BJ (cell line): ENCODE measurements at regions not wholly inside any gene's neighbourhood (a gene's known extent, or its start where the extent isn't known, plus 50 kb on each side); places are given as distances from the start of the nearest gene placed in this dataset.

Experiments
- CTCF ChIA-PET: fragments of 350-600 bp; formaldehyde crosslinking; extraction: SDS; loops from one replicate; lab custom pipeline; 2021; ENCODE audit warnings: antibody characterized with exemption, inconsistent platforms; lab: Yijun Ruan, JAX
- POLR2A ChIA-PET: fragments of 300-600 bp; sonication (Branson Sonifier 250); formaldehyde crosslinking; extraction: SDS; loops from one replicate; lab custom pipeline; 2021; ENCODE audit warnings: antibody characterized with exemption; lab: Charles Lee
- DNase-seq: peaks from one replicate; pipeline ENCODE4 v3.0.0-alpha.2; 2011; ENCODE audit warnings: low read depth
- H3K27me3 ChIP-seq: 2 replicates; pipeline ENCODE4 v1.6.0; 2011; ENCODE audit warnings: low read length; ENCODE audit not compliant: control insufficient read depth, insufficient read depth
- H3K36me3 ChIP-seq: 2 replicates; pipeline ENCODE4 v1.5.1; 2011; ENCODE audit warnings: low read length; ENCODE audit not compliant: control insufficient read depth, insufficient read depth
- H3K4me3 ChIP-seq: 2 replicates; pipeline ENCODE4 v1.5.1; 2011; ENCODE audit warnings: low read depth, mild to moderate bottlenecking, control low read depth, low read length
- CTCF ChIP-seq: IDR thresholded peaks from 2 replicates; pipeline ENCODE4 v1.5.1; 2011; ENCODE audit warnings: low read depth, mild to moderate bottlenecking, control low read depth, inconsistent platforms, low read length, moderate library complexity; ENCODE audit not compliant: insufficient read depth

GRCh38 chr13:79056706-79057105 lies 349.3 kb downstream of the RBM26 start:
- Histone ChIP-seq H3K36me3 (no peaks in the 10 kb centered on the region), H3K27me3 (no peaks in the 10 kb centered on the region), H3K4me3 (no peak overlapping the region)
- CTCF ChIA-PET = no interaction called here
- POLR2A ChIA-PET = no interaction called here
- no peak for DNase-seq
- no peak for TF ChIP-seq CTCF

- POLR2A ChIA-PET = no interaction called here
- H3K36me3 ChIP-seq = no peaks in the 10 kb centered on the region
- H3K27me3 ChIP-seq = no peaks in the 10 kb centered on the region
- CTCF ChIA-PET = interaction anchor here (0.6 kb wide), 1 partner anchor 1012 kb away, joined by 3 read pairs; no protein-coding TSS in a partner anchor
- TF ChIP-seq CTCF = no peak
- DNase-seq = no peak
- H3K4me3 ChIP-seq = no peak overlapping the region
These were observed 354.6 kb downstream of the RBM26 start for GRCh38 chr13:79051472-79051871.

GRCh38 chr13:79044415-79044814 lies 361.6 kb downstream of the RBM26 start:
- POLR2A ChIA-PET = no interaction called here
- Histone ChIP-seq H3K4me3 (no peak overlapping the region), H3K36me3 (no peaks in the 10 kb centered on the region), H3K27me3 (no peaks in the 10 kb centered on the region)
- DNase-seq = no peak
- CTCF ChIA-PET = no interaction called here
- TF ChIP-seq CTCF = no peak

GRCh38 chr13:79043208-79043607 lies 362.8 kb downstream of the RBM26 start:
- Histone ChIP-seq H3K36me3 (no peaks in the 10 kb centered on the region), H3K4me3 (no peak overlapping the region), H3K27me3 (no peaks in the 10 kb centered on the region)
- TF ChIP-seq CTCF = no peak
- ChIA-PET POLR2A (no interaction called here), CTCF (no interaction called here)
- no peak for DNase-seq

GRCh38 chr13:79037197-79037596 lies 368.9 kb downstream of the RBM26 start:
- no peak for TF ChIP-seq CTCF
- POLR2A ChIA-PET = no interaction called here
- Histone ChIP-seq H3K4me3 (no peak overlapping the region), H3K27me3 (no peaks in the 10 kb centered on the region), H3K36me3 (no peaks in the 10 kb centered on the region)
- no peak for DNase-seq
- CTCF ChIA-PET = no interaction called here
